A549 (cell line): ENCODE measurements at regions not wholly inside any gene's neighbourhood (a gene's known extent, or its start where the extent isn't known, plus 50 kb on each side); places are given as distances from the start of the nearest gene placed in this dataset.

Experiments used
- ATAC-seq, 2 experiments: fragments of 200-7000 bp in 1 of 2; fragments of >200 bp in 1 of 2; cut with Nextera tagmentation in 1 of 2; cut with Tn5 transposase in 1 of 2; 3 replicates each; pipeline versions ENCODE4 v1.8.0 to v1.9.1; 2018 to 2020; ENCODE audit warnings: mild to moderate bottlenecking in 1 of 2, moderate library complexity in 1 of 2
- CTCF ChIA-PET: fragments of 300-600 bp; sonication (Branson Sonifier 250); formaldehyde crosslinking; extraction: SDS; loops from one replicate; lab custom pipeline; 2021; ENCODE audit warnings: antibody characterized with exemption, inconsistent platforms; lab: Yijun Ruan, JAX
- POLR2A ChIA-PET: fragments of 350-600 bp; formaldehyde crosslinking; extraction: SDS; loops from one replicate; lab custom pipeline; 2021; ENCODE audit warnings: antibody characterized with exemption, inconsistent platforms; lab: Yijun Ruan, JAX
- DNase-seq, 2 experiments: peaks; one replicate each; pipeline versions ENCODE4 v3.0.0 to v3.0.0-alpha.2; 2011 to 2016; ENCODE audit warnings: low read depth in 1 of 2, low spot score in 1 of 2
- FAIRE-seq: peaks from 2 replicates; lab custom pipeline; 2011; peaks lifted over from hg19 to GRCh38; lab: Jason Lieb, UNC
- H3K27ac ChIP-seq, 2 experiments: fragments of >200 bp; sonication (Bioruptor Twin); formaldehyde crosslinking; 3 replicates each; pipeline ENCODE4 v1.5.1; 2016 to 2017
- H3K4me1 ChIP-seq: fragments of >200 bp; sonication (Bioruptor Twin); formaldehyde crosslinking; 3 replicates; pipeline ENCODE4 v1.6.1; 2016
- H3K4me2 ChIP-seq: fragments of >200 bp; sonication (Bioruptor Twin); formaldehyde crosslinking; 3 replicates; pipeline ENCODE4 v1.6.1; 2016
- H3K4me3 ChIP-seq: fragments of >200 bp; sonication (Bioruptor Twin); formaldehyde crosslinking; 3 replicates; pipeline ENCODE4 v1.5.1; 2016
- H3K9me3 ChIP-seq: fragments of >200 bp; sonication (Bioruptor Twin); formaldehyde crosslinking; 3 replicates; pipeline ENCODE4 v1.6.1; 2016
- BHLHE40 ChIP-seq: IDR thresholded peaks from 2 replicates; pipeline ENCODE4 v1.6.1; 2012; ENCODE audit warnings: low read depth, low read length, inconsistent platforms
- CBX2 ChIP-seq: fragments of 200-600 bp; sonication (generic); IDR thresholded peaks from 2 replicates; pipeline ENCODE4 v1.6.1; 2016; ENCODE audit warnings: low read depth, mild to moderate bottlenecking, borderline replicate concordance
- CBX8 ChIP-seq: fragments of 200-600 bp; sonication (generic); IDR thresholded peaks from 2 replicates; pipeline ENCODE4 v1.6.1; 2016
- CHD2 ChIP-seq: fragments of 150-350 bp; IDR thresholded peaks from 2 replicates; pipeline ENCODE4 v1.6.1; 2014; ENCODE audit warnings: low read length; ENCODE audit not compliant: partially characterized antibody
- CHD4 ChIP-seq: fragments of 200-600 bp; sonication (generic); IDR thresholded peaks from 2 replicates; pipeline ENCODE4 v1.6.1; 2016; ENCODE audit warnings: antibody characterized with exemption, mild to moderate bottlenecking, borderline replicate concordance
- EHMT2 ChIP-seq: fragments of 200-600 bp; sonication (generic); IDR thresholded peaks from 2 replicates; pipeline ENCODE4 v1.6.1; 2016; ENCODE audit warnings: antibody characterized with exemption, low read depth, mild to moderate bottlenecking, moderate library complexity
- ESRRA ChIP-seq: fragments of 150-350 bp; IDR thresholded peaks from 2 replicates; pipeline ENCODE4 v1.6.1; 2014; ENCODE audit warnings: mild to moderate bottlenecking, low read length, borderline replicate concordance
- FOSL2 ChIP-seq, 2 experiments: fragments of 450-650 bp in 1 of 2; fragments of >200 bp in 1 of 2; sonication (Bioruptor Twin) in 1 of 2; formaldehyde crosslinking; IDR thresholded peaks; 2 replicates each; pipeline versions ENCODE4 v1.5.0 to v1.6.1; 2016 to 2020; ENCODE audit warnings: mild to moderate bottlenecking in 1 of 2, moderate library complexity in 1 of 2
- FOXS1 ChIP-seq: fragments of 250-450 bp; sonication (Bioruptor Pico); IDR thresholded peaks from 2 replicates; pipeline ENCODE4 v1.5.0; 2020; ENCODE audit warnings: mild to moderate bottlenecking, moderate library complexity
- GATA3 ChIP-seq: IDR thresholded peaks from 2 replicates; pipeline ENCODE4 v1.6.1; 2012; ENCODE audit warnings: borderline replicate concordance
- HEYL ChIP-seq: fragments of 250-450 bp; sonication (Bioruptor Pico); IDR thresholded peaks from 2 replicates; pipeline ENCODE4 v1.8.0; 2021; ENCODE audit warnings: mild to moderate bottlenecking, moderate library complexity
- JUNB ChIP-seq: fragments of >200 bp; sonication (Bioruptor Twin); formaldehyde crosslinking; IDR thresholded peaks from 2 replicates; pipeline ENCODE4 v1.6.1; 2016
- POLR2A ChIP-seq: IDR thresholded peaks from 2 replicates; pipeline ENCODE4 v1.6.1; 2012; ENCODE audit warnings: mild to moderate bottlenecking, low read length
- RAD21 ChIP-seq, 2 experiments: fragments of >200 bp in 1 of 2; sonication (Bioruptor Twin) in 1 of 2; formaldehyde crosslinking in 1 of 2; IDR thresholded peaks in 1 of 2; conservative IDR thresholded peaks in 1 of 2; 2 replicates in 1 of 2; 3 replicates in 1 of 2; pipeline ENCODE4 v1.6.1; 2012 to 2018; ENCODE audit warnings: inconsistent platforms in 1 of 2
- RCOR1 ChIP-seq: fragments of 150-350 bp; IDR thresholded peaks from 2 replicates; pipeline ENCODE4 v1.6.1; 2014; ENCODE audit warnings: antibody characterized with exemption, low read length, low read depth
- RFX5 ChIP-seq: fragments of 450-650 bp; IDR thresholded peaks from 2 replicates; pipeline ENCODE4 v1.7.1; 2014; ENCODE audit warnings: antibody characterized with exemption, mild to moderate bottlenecking, moderate library complexity
- RNF2 ChIP-seq: fragments of 200-600 bp; sonication (generic); IDR thresholded peaks from 2 replicates; pipeline ENCODE4 v1.6.1; 2016; ENCODE audit warnings: low read depth, mild to moderate bottlenecking, antibody characterized with exemption, moderate library complexity, borderline replicate concordance
- ZSCAN20 ChIP-seq: fragments of 250-450 bp; sonication (Bioruptor Pico); IDR thresholded peaks from 2 replicates; pipeline ENCODE4 v1.8.0; 2022; ENCODE audit warnings: mild to moderate bottlenecking, moderate library complexity
- WGBS: methylation state at CpG from one replicate; pipeline ENCODE4 v1.1.6; 2017; ENCODE audit errors: missing lambda C conversion rate; 5-methylcytosine and 5-hydroxymethylcytosine counted together
- TF ChIP-seq, protein P1 (sequence below): fragments of >200 bp; sonication (Bioruptor Twin); formaldehyde crosslinking; IDR thresholded peaks from 3 replicates; pipeline ENCODE4 v1.6.1; 2016
- TF ChIP-seq, protein P2 (sequence below): fragments of 150-350 bp; IDR thresholded peaks from 2 replicates; pipeline ENCODE4 v1.6.1; 2014; ENCODE audit warnings: low read depth, mild to moderate bottlenecking, low read length
- TF ChIP-seq, protein P3 (sequence below): IDR thresholded peaks from 2 replicates; pipeline ENCODE4 v1.6.1; 2012
- TF ChIP-seq, protein P4 (sequence below): fragments of 200-600 bp; sonication (generic); IDR thresholded peaks from 2 replicates; pipeline ENCODE4 v1.6.1; 2016; ENCODE audit warnings: antibody characterized with exemption, mild to moderate bottlenecking, moderate library complexity

DNA sequence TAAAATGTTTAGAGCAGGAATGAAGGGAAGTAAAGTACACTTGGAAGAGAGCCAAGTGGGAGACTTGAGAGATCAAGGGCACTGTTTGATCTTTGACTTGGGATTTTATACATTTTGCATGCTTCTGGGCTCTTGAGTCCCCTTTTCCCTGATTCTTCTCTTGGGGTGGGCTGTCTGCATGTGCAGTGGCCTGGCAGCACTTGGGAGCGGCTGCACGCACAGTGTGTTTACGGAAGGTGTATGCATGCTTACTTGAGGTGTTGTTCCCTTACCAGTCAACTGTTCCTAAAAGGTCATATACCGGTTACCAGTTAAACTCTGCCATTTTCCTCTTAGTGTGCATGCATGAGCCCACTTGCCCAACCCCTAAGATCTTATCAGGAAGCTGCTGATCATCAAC, 377.7 kb downstream of the CYLC2 start:
- POLR2A ChIA-PET, result no interaction called here
- no peak for DNase-seq
- no peak for TF ChIP-seq HEYL
- TF ChIP-seq GATA3, result no peak
- TF ChIP-seq RNF2, result no peak
- TF ChIP-seq, protein P1, sequence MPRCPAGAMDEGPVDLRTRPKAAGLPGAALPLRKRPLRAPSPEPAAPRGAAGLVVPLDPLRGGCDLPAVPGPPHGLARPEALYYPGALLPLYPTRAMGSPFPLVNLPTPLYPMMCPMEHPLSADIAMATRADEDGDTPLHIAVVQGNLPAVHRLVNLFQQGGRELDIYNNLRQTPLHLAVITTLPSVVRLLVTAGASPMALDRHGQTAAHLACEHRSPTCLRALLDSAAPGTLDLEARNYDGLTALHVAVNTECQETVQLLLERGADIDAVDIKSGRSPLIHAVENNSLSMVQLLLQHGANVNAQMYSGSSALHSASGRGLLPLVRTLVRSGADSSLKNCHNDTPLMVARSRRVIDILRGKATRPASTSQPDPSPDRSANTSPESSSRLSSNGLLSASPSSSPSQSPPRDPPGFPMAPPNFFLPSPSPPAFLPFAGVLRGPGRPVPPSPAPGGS, result no peak
- no peak for TF ChIP-seq CHD2
- TF ChIP-seq EHMT2, result no peak
- no peak for TF ChIP-seq BHLHE40
- TF ChIP-seq RFX5, result no peak
- TF ChIP-seq ESRRA, result no peak
- TF ChIP-seq RCOR1, result no peak
- no peak for TF ChIP-seq CHD4
- TF ChIP-seq CBX2, result no peak
- no peak for TF ChIP-seq JUNB
- TF ChIP-seq CBX8, result no peak
- TF ChIP-seq FOSL2 (IDR thresholded peaks at IDR 0.05), result no peak
- TF ChIP-seq FOSL2 (CRISPR knock-in tag; IDR thresholded peaks at IDR 0.05), result no peak
- TF ChIP-seq, all 56 proteins: peak for 0
- no peak for ATAC-seq
- H3K4me2 ChIP-seq, result no peak overlapping the region
- no peaks in the 10 kb centered on the region for H3K9me3 ChIP-seq
- WGBS, result 70% methylated on average over 4 of the region's 4 CpGs
- no peak overlapping the region for H3K4me3 ChIP-seq
- H3K27ac ChIP-seq, result no peak overlapping the region
- CTCF ChIA-PET, result no interaction called here
- H3K4me1 ChIP-seq, result no peaks in the 10 kb centered on the region
- no peak for FAIRE-seq

DNA sequence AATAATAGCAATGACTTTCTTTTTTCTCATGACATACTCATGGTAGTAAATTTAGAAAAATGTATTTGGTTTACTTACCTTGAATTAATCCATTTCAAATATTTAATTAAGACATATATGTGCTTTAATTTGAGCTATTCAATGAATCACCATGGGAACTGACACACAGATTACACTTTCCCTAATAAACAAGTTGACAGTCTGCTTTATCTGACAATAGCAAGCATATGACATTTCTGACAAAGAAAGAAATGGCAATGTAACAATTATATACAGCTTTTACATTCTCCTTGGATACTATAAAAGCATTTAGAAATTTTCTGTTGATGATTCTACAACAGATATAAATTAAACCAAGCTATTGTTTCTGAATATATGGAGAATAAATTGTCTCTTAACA, 382.5 kb downstream of the CYLC2 start:
- Histone ChIP-seq H3K27ac (no peak overlapping the region), H3K9me3 (no peaks in the 10 kb centered on the region; the same call in 2 of the 3 replicates), H3K4me2 (no peak overlapping the region), H3K4me1 (no peaks in the 10 kb centered on the region), H3K4me3 (no peak overlapping the region)
- no peak for FAIRE-seq
- TF ChIP-seq, protein P2, sequence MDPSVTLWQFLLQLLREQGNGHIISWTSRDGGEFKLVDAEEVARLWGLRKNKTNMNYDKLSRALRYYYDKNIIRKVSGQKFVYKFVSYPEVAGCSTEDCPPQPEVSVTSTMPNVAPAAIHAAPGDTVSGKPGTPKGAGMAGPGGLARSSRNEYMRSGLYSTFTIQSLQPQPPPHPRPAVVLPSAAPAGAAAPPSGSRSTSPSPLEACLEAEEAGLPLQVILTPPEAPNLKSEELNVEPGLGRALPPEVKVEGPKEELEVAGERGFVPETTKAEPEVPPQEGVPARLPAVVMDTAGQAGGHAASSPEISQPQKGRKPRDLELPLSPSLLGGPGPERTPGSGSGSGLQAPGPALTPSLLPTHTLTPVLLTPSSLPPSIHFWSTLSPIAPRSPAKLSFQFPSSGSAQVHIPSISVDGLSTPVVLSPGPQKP, result no peak
- TF ChIP-seq, protein P3, sequence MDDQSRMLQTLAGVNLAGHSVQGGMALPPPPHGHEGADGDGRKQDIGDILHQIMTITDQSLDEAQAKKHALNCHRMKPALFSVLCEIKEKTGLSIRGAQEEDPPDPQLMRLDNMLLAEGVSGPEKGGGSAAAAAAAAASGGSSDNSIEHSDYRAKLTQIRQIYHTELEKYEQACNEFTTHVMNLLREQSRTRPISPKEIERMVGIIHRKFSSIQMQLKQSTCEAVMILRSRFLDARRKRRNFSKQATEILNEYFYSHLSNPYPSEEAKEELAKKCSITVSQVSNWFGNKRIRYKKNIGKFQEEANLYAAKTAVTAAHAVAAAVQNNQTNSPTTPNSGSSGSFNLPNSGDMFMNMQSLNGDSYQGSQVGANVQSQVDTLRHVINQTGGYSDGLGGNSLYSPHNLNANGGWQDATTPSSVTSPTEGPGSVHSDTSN, result no peak
- TF ChIP-seq FOXS1, result no peak
- no peak for TF ChIP-seq RAD21 (conservative IDR thresholded peaks at IDR 0.05 in 1 of 2, IDR thresholded peaks at IDR 0.05 in 1 of 2)
- TF ChIP-seq ZSCAN20, result no peak
- no peak for TF ChIP-seq GATA3
- TF ChIP-seq POLR2A, result no peak
- TF ChIP-seq, protein P4, sequence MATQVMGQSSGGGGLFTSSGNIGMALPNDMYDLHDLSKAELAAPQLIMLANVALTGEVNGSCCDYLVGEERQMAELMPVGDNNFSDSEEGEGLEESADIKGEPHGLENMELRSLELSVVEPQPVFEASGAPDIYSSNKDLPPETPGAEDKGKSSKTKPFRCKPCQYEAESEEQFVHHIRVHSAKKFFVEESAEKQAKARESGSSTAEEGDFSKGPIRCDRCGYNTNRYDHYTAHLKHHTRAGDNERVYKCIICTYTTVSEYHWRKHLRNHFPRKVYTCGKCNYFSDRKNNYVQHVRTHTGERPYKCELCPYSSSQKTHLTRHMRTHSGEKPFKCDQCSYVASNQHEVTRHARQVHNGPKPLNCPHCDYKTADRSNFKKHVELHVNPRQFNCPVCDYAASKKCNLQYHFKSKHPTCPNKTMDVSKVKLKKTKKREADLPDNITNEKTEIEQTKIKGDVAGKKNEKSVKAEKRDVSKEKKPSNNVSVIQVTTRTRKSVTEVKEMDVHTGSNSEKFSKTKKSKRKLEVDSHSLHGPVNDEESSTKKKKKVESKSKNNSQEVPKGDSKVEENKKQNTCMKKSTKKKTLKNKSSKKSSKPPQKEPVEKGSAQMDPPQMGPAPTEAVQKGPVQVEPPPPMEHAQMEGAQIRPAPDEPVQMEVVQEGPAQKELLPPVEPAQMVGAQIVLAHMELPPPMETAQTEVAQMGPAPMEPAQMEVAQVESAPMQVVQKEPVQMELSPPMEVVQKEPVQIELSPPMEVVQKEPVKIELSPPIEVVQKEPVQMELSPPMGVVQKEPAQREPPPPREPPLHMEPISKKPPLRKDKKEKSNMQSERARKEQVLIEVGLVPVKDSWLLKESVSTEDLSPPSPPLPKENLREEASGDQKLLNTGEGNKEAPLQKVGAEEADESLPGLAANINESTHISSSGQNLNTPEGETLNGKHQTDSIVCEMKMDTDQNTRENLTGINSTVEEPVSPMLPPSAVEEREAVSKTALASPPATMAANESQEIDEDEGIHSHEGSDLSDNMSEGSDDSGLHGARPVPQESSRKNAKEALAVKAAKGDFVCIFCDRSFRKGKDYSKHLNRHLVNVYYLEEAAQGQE, result no peak
- POLR2A ChIA-PET, result no interaction called here
- no peak for ATAC-seq
- DNase-seq, result no peak
- CTCF ChIA-PET, result interaction anchor here (0.7 kb wide), 1 partner anchor 17 kb away, joined by 3 read pairs; no protein-coding TSS in a partner anchor
